ENCODE measurements at regions not wholly inside any gene's neighbourhood (a gene's known extent, or its start where the extent isn't known, plus 50 kb on each side); places are given as distances from the start of the nearest gene placed in this dataset.

DNA sequence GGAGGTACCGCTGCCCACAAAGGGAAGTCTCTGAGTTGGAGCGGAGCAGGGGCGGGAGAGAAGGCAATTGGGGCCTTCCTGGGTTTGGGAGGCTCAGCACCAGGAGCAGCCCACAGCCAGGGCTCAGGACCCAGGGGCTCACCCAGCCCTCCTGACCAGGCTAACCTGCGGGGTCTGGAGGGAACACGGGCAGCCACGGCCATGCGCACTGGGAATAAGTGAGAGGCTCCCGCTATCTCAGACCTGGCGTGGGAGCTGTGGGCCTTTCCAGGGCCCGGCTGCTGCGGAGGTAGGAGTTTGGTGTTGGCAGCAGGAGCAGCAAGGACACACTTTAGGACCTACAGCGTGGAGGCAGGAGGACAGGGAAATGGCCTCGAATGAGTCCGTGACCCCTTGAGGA, 69.0 kb downstream of the RRM2 start:
- H3K4me3 ChIP-seq = no peak overlapping the region
- H3K27me3 ChIP-seq = no peaks in the 10 kb centered on the region
- intact Hi-C loops (cut with DNase I; ENCODE audit: low total_unique reads) = no loop called here
- TF ChIP-seq, protein P1, sequence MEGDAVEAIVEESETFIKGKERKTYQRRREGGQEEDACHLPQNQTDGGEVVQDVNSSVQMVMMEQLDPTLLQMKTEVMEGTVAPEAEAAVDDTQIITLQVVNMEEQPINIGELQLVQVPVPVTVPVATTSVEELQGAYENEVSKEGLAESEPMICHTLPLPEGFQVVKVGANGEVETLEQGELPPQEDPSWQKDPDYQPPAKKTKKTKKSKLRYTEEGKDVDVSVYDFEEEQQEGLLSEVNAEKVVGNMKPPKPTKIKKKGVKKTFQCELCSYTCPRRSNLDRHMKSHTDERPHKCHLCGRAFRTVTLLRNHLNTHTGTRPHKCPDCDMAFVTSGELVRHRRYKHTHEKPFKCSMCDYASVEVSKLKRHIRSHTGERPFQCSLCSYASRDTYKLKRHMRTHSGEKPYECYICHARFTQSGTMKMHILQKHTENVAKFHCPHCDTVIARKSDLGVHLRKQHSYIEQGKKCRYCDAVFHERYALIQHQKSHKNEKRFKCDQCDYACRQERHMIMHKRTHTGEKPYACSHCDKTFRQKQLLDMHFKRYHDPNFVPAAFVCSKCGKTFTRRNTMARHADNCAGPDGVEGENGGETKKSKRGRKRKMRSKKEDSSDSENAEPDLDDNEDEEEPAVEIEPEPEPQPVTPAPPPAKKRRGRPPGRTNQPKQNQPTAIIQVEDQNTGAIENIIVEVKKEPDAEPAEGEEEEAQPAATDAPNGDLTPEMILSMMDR (IDR thresholded peaks at IDR 0.05) = no peak
- H3K4me1 ChIP-seq = no peaks in the 10 kb centered on the region
- H3K9me3 ChIP-seq = no peaks in the 10 kb centered on the region
- no peak overlapping the region for H3K27ac ChIP-seq
- no peak for DNase-seq
- H3K36me3 ChIP-seq = no peaks in the 10 kb centered on the region

DNA sequence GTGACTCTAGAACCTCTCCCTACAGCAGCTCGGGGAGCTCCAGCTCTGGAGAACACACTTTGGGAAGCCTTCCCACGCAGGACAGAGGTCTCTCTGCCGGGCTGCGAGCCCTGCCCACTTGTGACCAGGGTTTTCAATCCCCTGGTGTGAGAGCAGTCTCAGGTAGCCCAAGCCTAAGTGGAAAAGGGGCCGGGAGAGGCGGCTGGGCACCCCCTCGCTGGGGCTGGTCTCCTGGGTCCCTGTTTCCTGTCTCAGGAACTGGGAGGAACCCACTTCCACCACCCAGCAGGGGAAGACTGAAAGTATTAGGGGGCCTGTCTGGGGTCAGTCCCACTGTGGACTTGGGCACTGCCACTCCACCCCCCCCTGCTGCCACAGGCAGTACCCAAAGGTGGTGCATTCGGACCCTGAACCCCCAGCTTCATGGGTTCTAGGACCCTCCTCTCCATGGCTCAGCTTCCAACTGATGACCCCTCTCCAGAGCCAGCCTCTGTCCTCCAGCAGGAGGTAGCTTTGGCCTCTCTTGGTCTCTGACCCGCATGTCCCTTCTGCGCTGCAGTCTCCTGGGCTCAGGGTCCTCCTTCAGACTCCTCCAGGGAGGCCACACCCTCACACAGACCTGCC, 70.0 kb downstream of the RRM2 start:
- DNase-seq = no peak
- TF ChIP-seq, protein P1 (IDR thresholded peaks at IDR 0.05) = no peak
- Histone ChIP-seq H3K9me3 (no peaks in the 10 kb centered on the region), H3K36me3 (no peaks in the 10 kb centered on the region), H3K27ac (no peak overlapping the region), H3K4me1 (no peaks in the 10 kb centered on the region), H3K4me3 (no peak overlapping the region), H3K27me3 (no peaks in the 10 kb centered on the region)
- intact Hi-C loops (cut with DNase I; ENCODE audit: low total_unique reads) = no loop called here

DNA sequence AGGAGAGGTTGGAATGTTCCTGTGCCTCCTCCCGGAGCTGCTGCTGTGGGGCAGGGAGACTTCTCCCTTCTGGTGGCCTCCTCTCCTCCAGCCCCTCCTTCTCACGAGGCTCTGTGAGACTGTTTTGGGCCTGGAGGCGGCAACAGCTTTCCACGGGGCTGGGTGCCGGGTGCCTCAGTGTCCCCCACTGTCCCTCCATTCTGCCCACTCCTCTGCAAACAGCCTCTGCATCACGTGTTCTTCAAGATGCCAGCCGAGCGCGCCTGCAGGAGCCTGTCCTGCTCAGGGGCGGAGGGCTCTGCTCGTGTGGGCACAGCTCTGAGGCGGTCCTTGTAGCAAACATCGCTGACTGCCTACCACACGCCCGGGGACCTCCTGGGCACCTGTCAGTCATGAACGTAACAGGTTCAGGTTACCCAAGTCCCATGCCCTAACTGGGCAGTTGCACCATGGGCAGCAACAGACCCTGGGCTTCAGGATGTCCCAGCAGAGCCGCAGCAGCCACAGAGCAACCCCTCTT, 70.8 kb downstream of the RRM2 start:
- no peaks in the 10 kb centered on the region for H3K27me3 ChIP-seq
- no peaks in the 10 kb centered on the region for H3K36me3 ChIP-seq
- no peak overlapping the region for H3K27ac ChIP-seq
- TF ChIP-seq, protein P1 (IDR thresholded peaks at IDR 0.05) = no peak
- intact Hi-C loops (cut with DNase I; ENCODE audit: low total_unique reads) = no loop called here
- H3K9me3 ChIP-seq = peaks cover 0 to 3% (median 0%) of the 10 kb centered on the region in 3 donors
- no peak for DNase-seq
- H3K4me3 ChIP-seq = no peak overlapping the region
- H3K4me1 ChIP-seq = no peaks in the 10 kb centered on the region

DNA sequence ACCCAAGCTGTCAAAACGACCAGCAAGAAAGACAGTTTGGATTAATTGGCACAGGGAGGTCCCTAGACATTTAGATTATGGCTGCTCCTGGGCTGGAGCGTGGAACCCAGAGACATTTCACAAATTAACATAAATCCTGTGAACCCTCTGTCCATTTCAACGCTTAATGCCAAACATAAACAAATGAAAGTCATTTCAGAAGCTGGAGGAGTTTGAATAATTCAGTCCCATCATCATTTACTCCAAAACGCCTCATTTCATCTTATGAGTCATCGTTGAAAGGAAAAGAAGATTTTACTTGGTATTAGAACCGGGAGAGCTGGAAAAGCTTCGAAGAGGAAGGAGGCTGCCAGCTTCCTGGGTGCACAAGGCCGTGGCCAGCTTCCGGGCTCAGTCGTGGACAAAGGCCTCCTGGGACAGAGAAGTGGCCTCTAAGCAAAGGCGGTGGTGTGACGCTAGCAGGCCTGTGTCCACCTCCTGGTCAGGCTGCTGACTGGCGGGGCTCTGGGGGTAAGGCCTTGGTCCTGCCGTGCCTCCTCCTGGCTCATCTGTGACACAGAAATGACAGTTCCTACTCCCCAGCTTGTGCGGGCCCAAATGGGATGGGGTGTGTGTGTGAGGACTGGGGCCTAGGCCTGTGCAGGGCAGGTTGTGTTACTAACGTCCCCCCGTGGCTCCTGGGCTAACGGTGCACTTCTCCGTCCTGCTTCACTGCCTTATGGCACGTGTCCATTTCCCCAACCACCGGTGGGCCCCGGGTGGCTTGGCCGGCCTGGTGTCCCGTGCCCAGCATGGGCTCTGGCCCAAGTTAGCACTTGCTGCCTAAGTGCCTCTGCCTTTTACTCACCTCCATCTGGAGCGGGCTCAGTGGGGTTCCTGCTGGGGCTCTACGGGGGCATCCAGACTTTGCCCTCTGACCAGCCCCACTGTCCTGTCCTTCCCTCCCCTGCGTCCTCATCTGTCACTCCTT, 71.6 kb downstream of the RRM2 start:
- intact Hi-C loops (cut with DNase I; ENCODE audit: low total_unique reads) = no loop called here
- DNase-seq = no peak

DNA sequence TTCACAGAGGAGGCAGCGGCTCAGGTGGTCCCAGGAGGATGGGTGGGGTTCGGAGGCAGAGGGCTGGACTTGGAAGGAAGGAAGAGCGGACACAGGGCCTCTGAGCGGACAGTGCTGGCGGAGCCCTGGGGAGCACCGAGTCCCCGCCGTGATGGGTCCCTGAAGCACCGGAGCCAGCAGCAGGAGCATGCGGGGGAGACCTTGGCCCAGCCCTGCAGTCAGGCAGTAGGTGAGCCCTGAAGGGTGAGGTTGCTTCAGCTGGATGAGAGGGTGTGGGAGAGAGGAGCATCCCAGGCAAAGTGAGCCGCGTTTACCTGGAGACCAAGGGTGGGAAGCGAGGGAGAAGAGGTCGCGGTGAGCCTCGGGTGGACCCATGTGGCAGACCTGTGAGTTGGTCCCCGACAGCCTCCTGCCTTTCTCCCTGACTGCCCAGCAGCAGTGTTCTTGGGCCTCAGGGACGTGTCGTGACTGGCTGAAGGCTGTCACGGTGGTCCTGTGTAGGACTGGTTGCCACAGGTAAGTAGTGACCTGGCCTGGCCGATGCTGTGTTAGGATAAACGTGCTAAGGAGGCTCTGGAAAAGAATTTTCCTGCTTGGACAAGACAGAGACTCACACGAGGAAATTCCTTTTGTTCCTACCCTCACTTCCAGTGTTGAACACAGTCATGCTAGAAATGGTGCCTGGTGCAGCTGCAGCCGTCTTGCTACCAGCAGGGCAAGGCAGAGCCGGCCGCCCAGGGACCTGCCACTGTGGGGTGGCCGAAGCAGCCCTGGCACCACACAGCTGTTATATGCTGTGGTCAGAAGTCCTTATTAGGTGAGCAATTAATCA, 73.0 kb downstream of the RRM2 start:
- no peak overlapping the region for H3K4me3 ChIP-seq
- H3K27me3 ChIP-seq = no peaks in the 10 kb centered on the region
- no peaks in the 10 kb centered on the region for H3K36me3 ChIP-seq
- H3K9me3 ChIP-seq = peaks cover 0 to 5% (median 0%) of the 10 kb centered on the region in 3 donors
- intact Hi-C loops (cut with DNase I; ENCODE audit: low total_unique reads) = no loop called here
- TF ChIP-seq, protein P1 (IDR thresholded peaks at IDR 0.05) = no peak
- no peak for DNase-seq
- no peaks in the 10 kb centered on the region for H3K4me1 ChIP-seq
- no peak overlapping the region for H3K27ac ChIP-seq

More for the DNA sequence above, 71.6 kb downstream of the RRM2 start:
- Histone ChIP-seq H3K4me1 (no peaks in the 10 kb centered on the region), H3K36me3 (no peaks in the 10 kb centered on the region), H3K27ac (no peak overlapping the region), H3K4me3 (no peak overlapping the region), H3K27me3 (no peaks in the 10 kb centered on the region), H3K9me3 (peaks cover 0 to 5% (median 0%) of the 10 kb centered on the region in 3 donors)
- TF ChIP-seq, protein P1 (IDR thresholded peaks at IDR 0.05) = no peak
